HG03460 (cell line): ENCODE measurements at regions not wholly inside any gene's neighbourhood (a gene's known extent, or its start where the extent isn't known, plus 50 kb on each side); places are given as distances from the start of the nearest gene placed in this dataset.

Experiments used
- ATAC-seq: cut with Tn5 transposase; IDR thresholded peaks from one replicate; pipeline ENCODE4 v1.9.1; 2021; ENCODE audit not compliant: unreplicated experiment

- ATAC-seq, result no peak
Measured at GRCh38 chr5:58040044-58040443, 419.8 kb downstream of the PLK2 start.

- ATAC-seq, result no peak
Measured at GRCh38 chr5:58037899-58038298, 422.0 kb downstream of the PLK2 start.

GRCh38 chr5:58025809-58026208 lies 434.1 kb downstream of the PLK2 start:
- no peak for ATAC-seq

GRCh38 chr5:58024151-58024550 lies 435.7 kb downstream of the PLK2 start:
- no peak for ATAC-seq

- ATAC-seq, result no peak
Measured at GRCh38 chr5:58022055-58022454, 437.8 kb downstream of the PLK2 start.

- no peak for ATAC-seq
Measured at GRCh38 chr5:58021466-58021865, 438.4 kb downstream of the PLK2 start.

- ATAC-seq, result no peak
Measured at GRCh38 chr5:58019614-58020013, 440.3 kb downstream of the PLK2 start.

- ATAC-seq, result no peak
Measured at GRCh38 chr5:58018016-58018415, 441.9 kb downstream of the PLK2 start.

GRCh38 chr5:58016877-58017276 lies 443.0 kb downstream of the PLK2 start:
- ATAC-seq, result no peak

- no peak for ATAC-seq
Measured at GRCh38 chr5:58016358-58016757, 443.5 kb downstream of the PLK2 start.

- no peak for ATAC-seq
Measured at GRCh38 chr5:58015175-58015574, 444.7 kb downstream of the PLK2 start.

GRCh38 chr5:58013542-58014258 lies 446.2 kb downstream of the PLK2 start:
- ATAC-seq, result no peak

- ATAC-seq, result no peak
Measured at GRCh38 chr5:58012801-58013315, 447.0 kb downstream of the PLK2 start.

- ATAC-seq, result no peak
Measured at GRCh38 chr5:58012102-58012501, 447.8 kb downstream of the PLK2 start.

- no peak for ATAC-seq
Measured at GRCh38 chr5:58011301-58011700, 448.6 kb downstream of the PLK2 start.

- no peak for ATAC-seq
Measured at GRCh38 chr5:58009754-58010153, 450.1 kb downstream of the PLK2 start.

- no peak for ATAC-seq
Measured at GRCh38 chr5:58002323-58002722, 457.6 kb downstream of the PLK2 start.

GRCh38 chr5:57993866-57994265 lies 466.0 kb downstream of the PLK2 start:
- no peak for ATAC-seq

- no peak for ATAC-seq
Measured at GRCh38 chr5:57989378-57989777, 470.5 kb downstream of the PLK2 start.

GRCh38 chr5:57988813-57989212 lies 471.1 kb downstream of the PLK2 start:
- ATAC-seq, result no peak

GRCh38 chr5:57987552-57987951 lies 472.3 kb downstream of the PLK2 start:
- ATAC-seq, result no peak

- no peak for ATAC-seq
Measured at GRCh38 chr5:57986761-57987341, 473.0 kb downstream of the PLK2 start.

- no peak for ATAC-seq
Measured at GRCh38 chr5:57983426-57983825, 476.5 kb downstream of the PLK2 start.
